HG03280 (cell line): ENCODE measurements at regions not wholly inside any gene's neighbourhood (a gene's known extent, or its start where the extent isn't known, plus 50 kb on each side); places are given as distances from the start of the nearest gene placed in this dataset.

Experiments used
- ATAC-seq: cut with Tn5 transposase; IDR thresholded peaks from one replicate; pipeline ENCODE4 v1.9.1; 2021; ENCODE audit warnings: mild to moderate bottlenecking, moderate library complexity; ENCODE audit not compliant: unreplicated experiment

DNA sequence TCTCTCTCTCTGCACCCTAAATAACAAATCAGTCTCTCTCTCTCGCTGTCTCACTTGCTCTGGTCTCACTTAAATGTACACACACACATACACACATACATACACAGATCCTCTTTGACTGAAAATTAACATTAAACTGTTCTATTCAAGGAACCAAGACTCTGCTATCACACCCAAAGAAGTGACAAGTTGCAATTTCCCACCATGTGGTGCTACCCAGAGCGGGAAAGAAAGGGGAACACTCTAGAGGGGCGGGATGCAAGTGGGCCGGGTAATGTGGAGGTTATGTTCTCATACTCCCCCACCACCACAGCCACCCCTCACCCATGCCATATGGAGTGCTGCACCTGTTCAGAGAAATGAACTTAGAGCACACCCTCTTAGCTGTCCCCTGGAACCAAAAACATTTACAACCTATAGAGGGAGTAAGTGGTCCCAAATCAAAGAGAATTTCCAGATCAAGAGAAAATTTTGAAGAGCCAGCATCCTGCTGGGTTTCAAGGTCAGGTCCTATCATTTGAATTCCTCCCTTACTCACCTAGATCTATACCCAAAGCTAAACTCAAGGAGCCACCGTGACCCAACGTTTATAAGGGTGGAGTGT lies 319.4 kb downstream of the BRINP2 start:
- ATAC-seq = no peak

GRCh38 chr1:177488722-177489121 lies 318.0 kb downstream of the BRINP2 start:
- ATAC-seq = no peak

- no peak for ATAC-seq
Measured at GRCh38 chr1:177487481-177487880, 316.7 kb downstream of the BRINP2 start.

DNA sequence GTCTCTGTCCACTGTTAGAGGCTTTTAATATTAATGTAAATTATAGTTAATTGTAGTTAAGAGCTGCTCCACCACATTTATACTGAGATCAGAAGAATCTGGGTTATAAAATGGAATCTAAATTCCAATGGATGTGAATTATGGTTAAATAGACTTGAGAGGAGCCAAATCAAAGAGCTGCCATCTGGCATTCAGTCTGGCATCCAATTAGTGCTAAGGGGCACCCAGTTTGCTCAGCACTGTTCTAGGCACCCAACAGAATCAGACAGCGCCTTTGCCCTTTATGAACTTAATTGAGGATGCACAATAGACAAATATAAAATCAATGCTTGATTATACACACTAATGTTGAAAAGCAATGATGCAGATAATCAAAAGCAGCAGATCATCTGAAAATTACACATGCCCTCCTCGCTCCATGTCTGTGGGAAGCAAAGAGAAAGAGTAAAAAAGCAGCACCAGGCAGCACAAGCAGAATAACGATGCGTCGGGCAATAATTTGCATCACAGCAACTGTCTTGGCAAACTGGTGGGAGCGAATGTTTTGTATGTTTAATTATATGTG lies 310.1 kb downstream of the BRINP2 start:
- ATAC-seq = no peak

DNA sequence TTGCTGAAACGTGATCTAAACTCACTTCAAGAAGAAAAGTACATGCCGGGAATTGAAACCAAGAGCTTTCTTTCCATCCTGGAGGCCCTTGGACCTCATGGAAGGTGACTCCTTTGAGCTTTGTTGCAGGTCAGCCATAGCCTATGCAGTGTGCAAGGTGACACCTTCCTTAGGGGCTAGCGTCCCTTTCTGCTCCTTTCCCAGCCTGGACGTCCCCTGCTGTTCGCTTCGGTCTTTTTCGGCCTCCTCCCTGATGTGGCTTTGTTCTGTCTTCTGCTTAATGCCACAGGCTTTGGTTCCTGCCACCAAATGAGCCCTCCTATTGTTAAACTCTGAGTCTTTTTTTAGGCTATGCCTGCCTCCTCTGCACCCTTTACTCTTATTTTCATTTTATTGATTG lies 308.8 kb downstream of the BRINP2 start:
- ATAC-seq = no peak

DNA sequence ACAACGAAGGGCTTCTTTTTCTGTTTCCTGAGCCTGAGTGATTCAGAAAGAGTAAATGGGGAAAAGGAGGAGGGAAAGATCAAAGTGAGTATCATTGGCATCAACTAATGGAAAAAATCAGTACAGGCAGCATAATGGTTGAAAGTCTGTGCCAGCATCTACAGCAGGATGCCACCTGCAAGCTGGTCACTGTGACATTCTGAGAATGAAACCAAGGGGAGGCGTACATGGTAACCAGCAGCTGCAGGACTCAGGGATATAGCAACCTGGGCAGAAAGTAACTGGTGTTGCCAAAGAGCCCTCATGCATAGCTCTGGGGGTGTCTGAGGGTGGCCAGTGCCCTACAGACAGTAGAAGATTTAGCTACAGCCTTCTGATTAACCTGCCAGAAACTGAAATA lies 305.9 kb downstream of the BRINP2 start:
- ATAC-seq = no peak

GRCh38 chr1:177472567-177472966 lies 301.8 kb downstream of the BRINP2 start:
- no peak for ATAC-seq

- no peak for ATAC-seq
Measured at GRCh38 chr1:177471244-177471643, 300.5 kb downstream of the BRINP2 start.

DNA sequence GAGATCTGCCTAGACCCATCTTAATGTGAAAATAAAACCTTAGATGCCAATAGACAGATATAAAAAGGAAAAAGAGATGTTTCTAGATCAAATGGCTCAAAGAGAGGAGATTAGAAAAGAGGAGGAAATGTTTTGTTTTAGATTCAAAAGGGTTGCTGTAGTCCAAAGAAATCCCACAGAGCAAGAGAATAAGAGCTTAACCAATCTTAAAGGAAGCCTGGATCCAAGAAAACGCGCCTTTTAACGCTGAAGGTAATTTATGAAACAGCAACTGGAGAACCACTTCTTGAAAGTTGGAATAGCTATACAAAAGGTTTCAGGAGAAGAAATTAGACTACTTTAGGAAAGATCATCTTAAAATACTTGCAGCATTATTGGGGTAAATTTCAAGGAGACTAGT lies 298.8 kb downstream of the BRINP2 start:
- ATAC-seq = no peak

DNA sequence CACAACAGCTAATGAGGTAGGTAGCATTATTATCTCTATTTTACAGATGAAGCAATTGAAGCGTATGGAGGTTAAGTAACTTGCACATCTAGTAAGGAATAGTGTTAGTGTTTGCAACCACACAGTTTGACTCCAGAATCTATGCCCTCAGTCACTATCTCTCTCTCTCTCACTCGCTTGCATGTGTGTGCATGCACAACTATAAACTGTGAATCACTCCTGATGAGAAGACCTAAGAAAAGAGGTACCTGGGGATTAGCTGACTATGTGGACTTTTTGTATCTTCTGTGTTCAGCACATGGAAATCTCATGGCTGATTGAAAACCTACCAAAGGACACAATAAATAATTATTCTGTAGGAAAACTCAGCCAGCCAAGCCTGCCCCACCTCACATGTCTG lies 295.5 kb downstream of the BRINP2 start:
- ATAC-seq = no peak

DNA sequence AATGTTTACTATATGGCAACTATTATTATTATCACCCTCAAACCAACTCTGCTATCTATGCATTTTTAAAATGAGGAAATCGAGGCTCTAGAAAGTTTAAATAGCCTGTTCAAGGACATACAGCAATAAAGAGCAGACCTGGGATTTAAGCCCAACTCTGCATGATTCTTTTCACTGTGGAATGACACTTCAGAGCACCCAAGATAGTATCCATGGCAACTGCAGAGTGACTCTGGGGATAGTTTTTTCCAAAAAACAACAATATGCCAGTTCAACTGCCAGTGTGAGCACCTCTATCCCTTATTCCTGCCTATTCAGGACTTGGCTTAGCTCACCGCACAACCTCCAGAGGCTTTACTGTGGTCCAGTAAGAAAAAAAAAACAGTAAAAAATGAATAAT lies 293.9 kb downstream of the BRINP2 start:
- ATAC-seq = no peak

DNA sequence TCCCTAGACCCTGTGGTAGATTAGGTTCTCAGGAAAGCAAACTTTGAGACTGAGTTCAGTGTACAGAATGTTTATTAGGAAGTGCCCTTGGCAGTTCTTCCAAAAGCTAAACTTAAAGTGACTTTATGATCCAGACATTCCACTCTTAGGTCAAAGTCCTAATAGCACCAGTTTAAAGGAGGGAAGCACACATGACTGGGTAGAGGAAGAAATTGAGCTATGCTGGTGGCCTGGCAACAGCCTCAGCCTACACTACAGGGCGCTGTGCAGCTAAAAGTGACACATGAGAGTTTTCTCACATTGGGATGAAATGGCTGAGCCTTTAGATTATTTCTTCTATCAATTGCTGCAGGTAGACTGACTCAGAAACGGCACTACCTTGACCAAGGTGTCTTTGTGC lies 280.4 kb downstream of the BRINP2 start:
- ATAC-seq = no peak

- ATAC-seq = no peak
Measured at GRCh38 chr1:177448652-177449357, 278.0 kb downstream of the BRINP2 start.

DNA sequence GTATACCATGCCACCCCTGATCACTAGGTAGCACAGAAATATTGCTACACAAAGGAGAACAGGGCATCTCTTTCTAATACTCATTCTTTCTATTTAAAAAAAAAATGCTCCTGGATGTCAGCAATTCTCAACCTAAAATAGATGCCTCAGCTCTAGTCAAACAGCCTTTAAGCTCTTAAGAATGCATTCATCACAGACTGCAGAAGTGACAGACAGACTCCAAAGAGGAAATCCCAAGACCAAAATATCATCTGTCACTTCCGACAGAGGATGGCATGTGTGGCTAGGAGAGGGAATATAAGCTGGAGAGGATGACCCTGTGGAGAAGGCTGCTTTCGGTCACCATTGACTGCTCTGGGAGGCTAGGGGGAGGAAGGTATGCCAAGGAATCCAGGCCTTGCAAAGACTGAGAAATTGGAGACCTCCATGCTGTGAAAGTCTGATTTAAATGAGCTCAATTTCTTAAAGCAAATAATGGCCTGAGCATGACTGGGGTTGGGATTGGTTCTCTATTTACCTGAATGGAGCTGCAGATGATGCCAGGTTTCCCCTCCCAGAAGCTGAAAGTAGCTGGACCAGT lies 277.4 kb downstream of the BRINP2 start:
- no peak for ATAC-seq

- ATAC-seq = no peak
Measured at GRCh38 chr1:177444997-177445746, 274.4 kb downstream of the BRINP2 start.

- no peak for ATAC-seq
Measured at GRCh38 chr1:177443003-177443402, 272.2 kb downstream of the BRINP2 start.

DNA sequence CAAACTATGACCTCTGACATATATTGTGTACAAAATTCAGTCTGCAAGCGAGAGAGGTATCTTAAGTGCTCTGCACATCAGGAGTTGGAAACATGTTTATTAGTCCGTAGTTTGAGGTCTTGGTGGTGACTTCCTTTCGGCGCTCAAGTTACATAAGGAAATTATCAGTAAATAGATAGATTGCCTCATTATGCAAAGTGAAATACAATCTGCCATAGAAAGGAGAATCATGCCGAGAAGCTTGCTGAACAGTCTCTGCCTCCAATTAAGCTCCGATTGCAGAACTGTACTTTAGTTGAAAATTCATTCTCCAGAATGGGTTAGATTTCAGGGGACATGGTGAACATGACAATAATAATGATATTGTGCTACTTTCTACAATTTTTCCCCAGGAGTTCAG lies 271.8 kb downstream of the BRINP2 start:
- ATAC-seq = no peak

DNA sequence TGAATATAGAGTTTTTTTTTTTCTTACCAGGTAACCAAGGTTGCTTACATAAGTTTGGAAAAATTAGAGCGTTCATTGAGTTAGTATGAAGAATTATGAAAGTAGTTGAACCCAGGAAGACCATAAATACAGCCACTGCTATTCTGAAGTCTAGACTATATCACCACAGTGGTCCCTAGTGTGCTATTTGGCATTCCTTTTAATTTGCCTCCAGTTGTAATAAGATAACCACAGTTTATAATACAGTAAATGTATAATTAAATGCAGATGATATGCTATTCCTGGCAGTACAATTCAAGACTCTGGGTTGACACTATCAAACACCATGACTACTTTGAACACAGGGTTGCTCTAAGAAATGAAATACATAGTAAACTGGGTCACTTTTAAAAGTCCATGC lies 270.5 kb downstream of the BRINP2 start:
- no peak for ATAC-seq

DNA sequence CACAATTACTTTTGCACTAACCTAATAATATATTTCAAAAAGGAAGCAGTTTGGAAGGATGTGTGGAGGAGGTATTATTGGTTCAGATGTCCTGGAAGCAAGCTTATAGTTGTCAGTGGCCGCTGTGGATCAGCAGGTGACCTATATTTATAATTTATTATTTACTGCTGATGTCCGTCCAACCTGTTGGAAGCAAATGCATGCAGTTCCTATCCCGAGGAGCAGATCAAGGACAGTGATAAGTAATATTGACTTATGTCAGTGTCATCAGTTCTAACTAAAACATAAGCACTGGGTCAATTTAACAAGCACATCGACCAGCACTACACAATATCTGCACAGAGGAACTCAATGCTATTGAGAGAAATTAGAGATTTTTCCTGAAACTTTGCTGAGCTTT lies 270.1 kb downstream of the BRINP2 start:
- ATAC-seq = no peak

DNA sequence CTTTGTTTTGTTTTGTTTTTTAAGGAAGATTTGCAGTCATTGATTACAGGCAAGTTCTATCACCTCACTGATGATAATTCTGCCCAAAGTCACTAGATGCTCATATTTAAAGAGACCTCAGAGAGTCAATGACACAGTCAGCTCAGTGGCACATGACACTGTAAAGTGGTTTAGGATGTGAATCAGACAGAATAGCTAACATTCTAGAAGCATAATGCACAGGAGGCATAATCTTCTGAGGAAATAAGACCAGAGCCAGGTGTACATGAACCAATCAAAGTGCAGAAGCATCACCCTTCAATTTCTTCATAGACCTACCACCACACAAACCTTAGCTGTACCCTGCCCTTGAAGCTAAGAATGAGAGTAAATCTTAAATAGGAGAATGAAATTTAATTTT lies 268.5 kb downstream of the BRINP2 start:
- ATAC-seq = no peak

DNA sequence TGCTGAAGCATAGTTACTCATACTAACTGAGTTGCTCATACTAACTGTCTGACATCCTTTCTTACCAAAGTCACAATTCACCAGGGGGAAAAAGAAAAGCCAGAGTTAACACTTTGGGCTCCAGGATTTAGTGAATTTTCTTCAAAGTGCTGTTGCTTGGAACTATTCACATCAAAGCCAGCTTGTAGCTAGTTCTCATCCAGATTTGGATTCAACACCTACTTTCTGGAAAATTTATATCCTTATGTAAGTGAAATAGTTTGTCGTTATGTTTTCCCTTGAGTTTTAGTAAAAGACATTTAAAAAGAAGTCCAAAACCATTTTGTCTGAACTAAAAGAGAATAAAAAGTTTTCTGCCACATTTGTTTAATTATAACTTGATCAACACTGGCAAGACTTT lies 264.6 kb downstream of the BRINP2 start:
- no peak for ATAC-seq

DNA sequence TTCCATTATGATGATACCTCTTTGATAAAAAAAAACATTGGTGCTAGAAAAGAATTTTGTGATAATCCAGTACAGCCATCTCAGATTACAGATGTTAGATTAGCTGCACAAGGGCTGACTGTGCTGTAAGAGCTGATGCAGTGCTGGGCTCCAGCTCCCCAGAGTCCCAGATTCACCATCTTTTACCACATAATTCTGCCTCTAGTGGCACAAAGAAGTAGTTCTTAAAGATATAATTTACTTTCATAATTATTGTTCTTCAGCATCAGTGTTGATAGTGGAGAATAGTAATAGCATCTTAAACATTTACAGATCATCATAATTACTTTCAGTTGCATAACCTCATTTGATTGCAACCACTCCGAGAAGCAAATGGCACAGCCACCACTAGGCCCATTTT lies 262.1 kb downstream of the BRINP2 start:
- ATAC-seq = peak; percentile 50
